ENCODE measurements at regions not wholly inside any gene's neighbourhood (a gene's known extent, or its start where the extent isn't known, plus 50 kb on each side); places are given as distances from the start of the nearest gene placed in this dataset.

GRCh38 chr3:160094562-160094961 lies 105.9 kb downstream of the IL12A start:
- no peaks in the 10 kb centered on the region for H3K27me3 ChIP-seq (ENCODE audit: insufficient read depth, low read length, poor library complexity, severe bottlenecking)
- H3K9me2 ChIP-seq (replicated peaks; ENCODE audit: low read depth, low read length) = no peaks in the 10 kb centered on the region
- no peaks in the 10 kb centered on the region for H3K36me3 ChIP-seq (ENCODE audit: insufficient read depth, low read length)
- H3K4me3 ChIP-seq (ENCODE audit: low read length, poor library complexity, severe bottlenecking) = no peak overlapping the region
- no peak overlapping the region for H2AFZ ChIP-seq (ENCODE audit: low read length)
- H3K79me2 ChIP-seq (ENCODE audit: insufficient read depth, low read length) = no peaks in the 10 kb centered on the region
- no peaks in the 10 kb centered on the region for H3K4me1 ChIP-seq (ENCODE audit: insufficient read depth, low read length, poor library complexity, severe bottlenecking)
- no peaks in the 10 kb centered on the region for H3K9me3 ChIP-seq (ENCODE audit: insufficient read depth, low read depth, low read length)
- H3K9ac ChIP-seq (ENCODE audit: low read depth, low read length, poor library complexity, severe bottlenecking) = no peak overlapping the region
- H3F3A ChIP-seq (ENCODE audit: low read depth) = no peaks in the 10 kb centered on the region
- TF ChIP-seq EZH2phosphoT487 (IDR thresholded peaks at IDR 0.05; ENCODE audit: borderline replicate concordance) (no peak), CTCF (conservative IDR thresholded peaks at IDR 0.05; ENCODE audit: low read length) (no peak)
- no peak overlapping the region for H3K4me2 ChIP-seq (ENCODE audit: low read depth, low read length, poor library complexity, severe bottlenecking)
- H4K20me1 ChIP-seq (ENCODE audit: insufficient read depth, low read length, poor library complexity, severe bottlenecking) = no peaks in the 10 kb centered on the region

GRCh38 chr3:160097478-160097877 lies 108.8 kb downstream of the IL12A start:
- H3K4me3 ChIP-seq (ENCODE audit: low read length, poor library complexity, severe bottlenecking) = no peak overlapping the region
- no peak overlapping the region for H3K4me2 ChIP-seq (ENCODE audit: low read depth, low read length, poor library complexity, severe bottlenecking)
- H3K9ac ChIP-seq (ENCODE audit: low read depth, low read length, poor library complexity, severe bottlenecking) = no peak overlapping the region
- no peaks in the 10 kb centered on the region for H3K36me3 ChIP-seq (ENCODE audit: insufficient read depth, low read length)
- no peak overlapping the region for H2AFZ ChIP-seq (ENCODE audit: low read length)
- TF ChIP-seq CTCF (conservative IDR thresholded peaks at IDR 0.05; ENCODE audit: low read length) (no peak), EZH2phosphoT487 (IDR thresholded peaks at IDR 0.05; ENCODE audit: borderline replicate concordance) (no peak)
- H4K20me1 ChIP-seq (ENCODE audit: insufficient read depth, low read length, poor library complexity, severe bottlenecking) = no peaks in the 10 kb centered on the region
- no peaks in the 10 kb centered on the region for H3K4me1 ChIP-seq (ENCODE audit: insufficient read depth, low read length, poor library complexity, severe bottlenecking)
- no peaks in the 10 kb centered on the region for H3K27me3 ChIP-seq (ENCODE audit: insufficient read depth, low read length, poor library complexity, severe bottlenecking)
- H3K9me2 ChIP-seq (replicated peaks; ENCODE audit: low read depth, low read length) = no peaks in the 10 kb centered on the region
- no peaks in the 10 kb centered on the region for H3K9me3 ChIP-seq (ENCODE audit: insufficient read depth, low read depth, low read length)
- H3F3A ChIP-seq (ENCODE audit: low read depth) = no peaks in the 10 kb centered on the region
- no peaks in the 10 kb centered on the region for H3K79me2 ChIP-seq (ENCODE audit: insufficient read depth, low read length)

- Histone ChIP-seq H3K27me3 (ENCODE audit: insufficient read depth, low read length, poor library complexity, severe bottlenecking) (no peaks in the 10 kb centered on the region), H3K4me1 (ENCODE audit: insufficient read depth, low read length, poor library complexity, severe bottlenecking) (no peaks in the 10 kb centered on the region), H4K20me1 (ENCODE audit: insufficient read depth, low read length, poor library complexity, severe bottlenecking) (no peaks in the 10 kb centered on the region), H3K4me3 (ENCODE audit: low read length, poor library complexity, severe bottlenecking) (no peak overlapping the region), H3K79me2 (ENCODE audit: insufficient read depth, low read length) (no peaks in the 10 kb centered on the region), H3K4me2 (ENCODE audit: low read depth, low read length, poor library complexity, severe bottlenecking) (no peak overlapping the region), H2AFZ (ENCODE audit: low read length) (no peak overlapping the region), H3K9me3 (ENCODE audit: insufficient read depth, low read depth, low read length) (no peaks in the 10 kb centered on the region), H3K36me3 (ENCODE audit: insufficient read depth, low read length) (no peaks in the 10 kb centered on the region), H3F3A (ENCODE audit: low read depth) (no peaks in the 10 kb centered on the region), H3K9me2 (replicated peaks; ENCODE audit: low read depth, low read length) (no peaks in the 10 kb centered on the region), H3K9ac (ENCODE audit: low read depth, low read length, poor library complexity, severe bottlenecking) (no peak overlapping the region)
- TF ChIP-seq EZH2phosphoT487 (IDR thresholded peaks at IDR 0.05; ENCODE audit: borderline replicate concordance) (no peak), CTCF (conservative IDR thresholded peaks at IDR 0.05; ENCODE audit: low read length) (no peak)
Measured at GRCh38 chr3:160098261-160098908, 109.8 kb downstream of the IL12A start.

All from Loucy (cell line).